ENCODE measurements at regions not wholly inside any gene's neighbourhood (a gene's known extent, or its start where the extent isn't known, plus 50 kb on each side); places are given as distances from the start of the nearest gene placed in this dataset.

- TF ChIP-seq SIN3A (conservative IDR thresholded peaks at IDR 0.05 in 1 of 2, IDR thresholded peaks at IDR 0.05 in 1 of 2; ENCODE audit: low read depth in 1 of 2, low read length in 2 of 2) (no peak), CTCF (IDR thresholded peaks at IDR 0.05; ENCODE audit: control extremely low read depth in 1 of 3, insufficient read depth in 1 of 3, low read depth in 1 of 3, low read length in 3 of 3) (no peak), BCL11A (IDR thresholded peaks at IDR 0.05; ENCODE audit: low read depth in 2 of 2, low read length in 2 of 2) (no peak), EP300 (IDR thresholded peaks at IDR 0.05; ENCODE audit: borderline replicate concordance in 1 of 2, low read depth in 2 of 2, low read length in 2 of 2) (no peak), EGR1 (IDR thresholded peaks at IDR 0.05; ENCODE audit: borderline replicate concordance, low read depth, low read length) (no peak), RXRA (IDR thresholded peaks at IDR 0.05; ENCODE audit: insufficient read depth, low read depth, low read length) (no peak), TAF1 (IDR thresholded peaks at IDR 0.05; ENCODE audit: low read depth, low read length) (no peak), SUZ12 (IDR thresholded peaks at IDR 0.05; ENCODE audit: low read length) (no peak), CBX8 (IDR thresholded peaks at IDR 0.05; ENCODE audit: borderline replicate concordance, low read depth, low read length) (no peak), EZH2 (IDR thresholded peaks at IDR 0.05; ENCODE audit: low read depth, low read length, severe bottlenecking) (no peak), CTBP2 (IDR thresholded peaks at IDR 0.05; ENCODE audit: borderline replicate concordance, insufficient read depth, insufficient read length, low read length) (no peak)
These were observed 923.3 kb upstream of the DDX18 start for GRCh38 chr2:116891191-116891590.
